Activated naive CD8-positive, alpha-beta T cell treated with anti-CD3 and anti-CD28 coated beads for 36 hours (primary cell): ENCODE measurements at regions not wholly inside any gene's neighbourhood (a gene's known extent, or its start where the extent isn't known, plus 50 kb on each side); places are given as distances from the start of the nearest gene placed in this dataset.
"Not testable (repeated sequence)": the region's sequence is repeated elsewhere in the genome, so short reads cannot be mapped to it uniquely, and the experiment has no call there.

Source experiments
- DNase-seq: peaks from one replicate; pipeline ENCODE4 v3.0.0; 2021
- H3K27ac Mint-ChIP-seq: one replicate; pipeline ENCODE4 v1.8.0; 2022; ENCODE audit warnings: mild to moderate bottlenecking, moderate library complexity, mixed read lengths
- H3K27me3 Mint-ChIP-seq: one replicate; pipeline ENCODE4 v1.8.0; 2022; ENCODE audit warnings: mild to moderate bottlenecking, mixed read lengths
- H3K36me3 Mint-ChIP-seq: one replicate; pipeline ENCODE4 v1.8.0; 2021; ENCODE audit warnings: mild to moderate bottlenecking, mixed read lengths
- H3K4me1 Mint-ChIP-seq: one replicate; pipeline ENCODE4 v1.8.0; 2021; ENCODE audit warnings: mixed read lengths
- H3K4me3 Mint-ChIP-seq: one replicate; pipeline ENCODE4 v1.8.0; 2022; ENCODE audit warnings: mild to moderate bottlenecking, moderate library complexity, mixed read lengths
- H3K9me3 Mint-ChIP-seq: one replicate; pipeline ENCODE4 v1.8.0; 2022; ENCODE audit warnings: mixed read lengths

DNA sequence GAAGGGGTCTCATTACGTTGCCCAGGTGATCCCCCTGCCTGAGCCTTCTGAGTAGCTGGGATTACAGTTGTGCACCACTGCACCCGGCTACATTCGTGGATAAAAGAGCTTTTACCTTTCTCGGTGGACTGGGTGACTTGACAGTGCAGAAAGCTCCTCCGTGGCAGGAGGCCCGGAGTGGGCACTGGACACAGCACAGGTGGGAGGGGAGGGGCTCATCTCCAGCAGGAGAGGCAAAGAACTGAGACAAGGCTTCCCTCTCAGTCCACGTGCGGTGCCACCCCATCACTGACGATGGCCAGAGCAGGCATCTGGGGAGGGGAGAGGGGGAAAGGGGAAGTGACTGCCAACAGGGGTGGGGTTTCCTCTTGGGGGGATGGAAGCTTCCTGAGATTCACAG, 118.4 kb downstream of the SHANK2 start:
- H3K4me1 Mint-ChIP-seq: no peaks in the 10 kb centered on the region
- H3K4me3 Mint-ChIP-seq: no peak overlapping the region
- H3K27me3 Mint-ChIP-seq: peaks cover 17% of the 10 kb centered on the region
- no peaks in the 10 kb centered on the region for H3K36me3 Mint-ChIP-seq
- H3K27ac Mint-ChIP-seq: no peak overlapping the region
- H3K9me3 Mint-ChIP-seq: no peaks in the 10 kb centered on the region
- no peak for DNase-seq

DNA sequence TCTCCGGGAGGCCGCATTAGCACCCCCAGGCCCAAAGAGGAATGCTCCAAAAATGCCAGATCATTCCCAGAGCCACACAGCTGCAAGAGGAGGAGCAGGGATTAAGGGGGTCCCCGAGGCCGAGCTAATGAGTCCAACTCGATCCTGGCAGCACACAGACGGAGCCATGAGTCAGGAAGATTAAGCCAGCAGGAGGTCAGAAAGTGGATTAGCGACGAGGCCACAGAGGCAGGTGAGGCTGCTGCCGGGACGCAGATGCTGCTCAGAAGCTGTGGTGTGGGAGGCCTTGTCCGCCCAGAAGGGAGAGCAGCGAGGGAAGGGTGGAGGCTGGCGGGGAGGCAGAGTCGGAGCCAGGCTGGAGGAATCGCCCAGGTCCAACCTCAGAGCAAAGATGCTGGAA, 120.5 kb downstream of the SHANK2 start:
- Mint-ChIP-seq H3K4me1 (no peaks in the 10 kb centered on the region), H3K27me3 (peaks cover 22% of the 10 kb centered on the region), H3K9me3 (no peaks in the 10 kb centered on the region), H3K4me3 (no peak overlapping the region), H3K27ac (no peak overlapping the region), H3K36me3 (no peaks in the 10 kb centered on the region)
- DNase-seq: no peak

GRCh38 chr11:71130106-71130505, 122.3 kb downstream of the SHANK2 start:
- Mint-ChIP-seq H3K9me3 (no peaks in the 10 kb centered on the region), H3K36me3 (no peaks in the 10 kb centered on the region), H3K27ac (no peak overlapping the region), H3K4me1 (no peaks in the 10 kb centered on the region), H3K4me3 (no peak overlapping the region), H3K27me3 (peaks cover 16% of the 10 kb centered on the region)
- no peak for DNase-seq

GRCh38 chr11:71129624-71130023, 122.8 kb downstream of the SHANK2 start:
- no peaks in the 10 kb centered on the region for H3K9me3 Mint-ChIP-seq
- DNase-seq: no peak
- no peak overlapping the region for H3K27ac Mint-ChIP-seq
- peaks cover 13% of the 10 kb centered on the region for H3K27me3 Mint-ChIP-seq
- no peaks in the 10 kb centered on the region for H3K4me1 Mint-ChIP-seq
- H3K4me3 Mint-ChIP-seq: no peak overlapping the region
- H3K36me3 Mint-ChIP-seq: no peaks in the 10 kb centered on the region

GRCh38 chr11:71127806-71128205, 124.6 kb downstream of the SHANK2 start:
- Mint-ChIP-seq H3K4me1 (no peaks in the 10 kb centered on the region), H3K36me3 (no peaks in the 10 kb centered on the region), H3K27me3 (peaks cover 12% of the 10 kb centered on the region), H3K9me3 (no peaks in the 10 kb centered on the region), H3K4me3 (no peak overlapping the region), H3K27ac (no peak overlapping the region)
- DNase-seq: no peak

GRCh38 chr11:71126401-71126800, 126.0 kb downstream of the SHANK2 start:
- not testable (repeated sequence) for H3K4me1 Mint-ChIP-seq, H3K9me3 Mint-ChIP-seq, H3K36me3 Mint-ChIP-seq, DNase-seq, H3K27ac Mint-ChIP-seq, H3K4me3 Mint-ChIP-seq
- peaks cover 12% of the 10 kb centered on the region for H3K27me3 Mint-ChIP-seq

- H3K4me1 Mint-ChIP-seq: no peaks in the 10 kb centered on the region
- peaks cover 6% of the 10 kb centered on the region for H3K27me3 Mint-ChIP-seq
These were observed 127.2 kb downstream of the SHANK2 start for GRCh38 chr11:71125150-71125549.

DNA sequence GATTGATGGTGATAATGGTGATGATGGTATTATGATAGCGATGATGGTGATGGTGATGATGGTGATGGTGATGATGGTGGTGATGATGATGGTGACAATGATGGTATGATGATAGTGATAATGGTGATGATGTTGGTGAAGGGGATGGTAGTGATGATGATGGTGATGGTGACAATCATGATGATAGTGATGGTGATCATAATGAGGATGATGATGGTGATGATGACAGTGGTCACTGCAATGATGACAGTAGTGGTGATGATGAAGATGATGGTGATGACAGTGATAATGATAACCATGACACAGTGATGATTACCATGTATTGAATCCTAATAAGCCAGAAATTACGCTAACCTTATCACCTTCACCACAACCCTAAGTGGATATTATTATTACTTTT, 128.2 kb downstream of the SHANK2 start:
- H3K27ac Mint-ChIP-seq: no peak overlapping the region
- no peak overlapping the region for H3K4me3 Mint-ChIP-seq
- H3K9me3 Mint-ChIP-seq: no peaks in the 10 kb centered on the region
- DNase-seq: no peak
- no peaks in the 10 kb centered on the region for H3K36me3 Mint-ChIP-seq
- peaks cover 5% of the 10 kb centered on the region for H3K27me3 Mint-ChIP-seq
- no peaks in the 10 kb centered on the region for H3K4me1 Mint-ChIP-seq

More at GRCh38 chr11:71125150-71125549, 127.2 kb downstream of the SHANK2 start:
- Mint-ChIP-seq H3K9me3 (no peaks in the 10 kb centered on the region), H3K27ac (no peak overlapping the region), H3K36me3 (no peaks in the 10 kb centered on the region), H3K4me3 (no peak overlapping the region)
- DNase-seq: no peak

DNA sequence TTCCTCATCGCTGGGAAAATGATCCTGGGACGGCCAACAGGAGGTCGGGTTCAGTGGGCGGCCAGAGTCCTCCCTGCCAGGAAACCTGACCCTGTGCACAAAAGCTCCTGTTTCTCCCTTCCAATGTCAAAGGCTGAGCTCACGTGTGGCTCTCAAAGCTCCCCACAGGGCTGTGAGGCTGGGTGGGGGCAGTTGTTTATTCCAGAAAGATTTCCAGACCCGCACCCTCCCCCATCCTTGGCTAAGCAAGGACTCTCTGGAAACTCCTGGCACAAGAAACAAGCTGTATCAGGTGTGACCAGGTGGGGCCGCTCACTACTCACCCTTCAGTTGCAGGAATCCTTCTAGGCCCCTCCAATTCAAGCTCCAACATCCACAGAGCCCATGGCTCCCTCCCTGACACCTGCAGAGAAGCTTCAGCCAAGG, 131.9 kb downstream of the SHANK2 start:
- H3K27ac Mint-ChIP-seq: no peak overlapping the region
- no peaks in the 10 kb centered on the region for H3K36me3 Mint-ChIP-seq
- no peak overlapping the region for H3K4me3 Mint-ChIP-seq
- no peak for DNase-seq
- no peaks in the 10 kb centered on the region for H3K4me1 Mint-ChIP-seq
- no peaks in the 10 kb centered on the region for H3K9me3 Mint-ChIP-seq
- H3K27me3 Mint-ChIP-seq: no peaks in the 10 kb centered on the region

- H3K27ac Mint-ChIP-seq: no peak overlapping the region
- DNase-seq: no peak
- H3K4me1 Mint-ChIP-seq: no peaks in the 10 kb centered on the region
- no peak overlapping the region for H3K4me3 Mint-ChIP-seq
- H3K27me3 Mint-ChIP-seq: no peaks in the 10 kb centered on the region
- no peaks in the 10 kb centered on the region for H3K36me3 Mint-ChIP-seq
- no peaks in the 10 kb centered on the region for H3K9me3 Mint-ChIP-seq
These were observed 132.6 kb downstream of the SHANK2 start for GRCh38 chr11:71119656-71120269.

DNA sequence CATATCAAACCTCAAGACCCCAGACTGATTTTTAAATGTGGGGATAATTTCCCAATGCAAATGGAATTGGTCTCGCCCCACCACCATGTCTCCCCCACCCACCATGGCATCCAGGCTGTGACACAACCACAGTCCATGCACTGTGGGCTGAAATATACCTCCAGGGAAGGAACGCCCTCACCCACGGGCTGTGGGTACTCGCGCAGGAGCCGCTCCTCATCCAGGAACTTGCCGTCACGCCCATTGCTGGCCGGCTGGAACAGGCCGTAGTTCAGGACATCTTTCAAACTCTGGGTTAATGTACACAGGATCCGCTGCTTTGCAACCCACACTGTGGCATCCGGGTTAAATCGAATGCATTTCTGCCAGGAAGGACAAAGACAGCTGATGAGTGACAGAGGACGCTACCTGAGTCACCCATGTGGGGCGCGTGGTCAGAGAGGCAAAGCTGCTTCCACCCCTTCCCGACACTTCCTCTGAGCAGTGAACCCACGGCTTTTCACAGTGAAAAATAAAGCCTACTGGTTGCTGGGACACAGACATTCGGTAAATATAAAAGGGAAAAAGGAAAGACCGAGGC, 133.6 kb downstream of the SHANK2 start:
- no peak overlapping the region for H3K4me3 Mint-ChIP-seq
- H3K36me3 Mint-ChIP-seq: no peaks in the 10 kb centered on the region
- H3K27ac Mint-ChIP-seq: no peak overlapping the region
- no peak for DNase-seq
- no peaks in the 10 kb centered on the region for H3K9me3 Mint-ChIP-seq
- H3K27me3 Mint-ChIP-seq: no peaks in the 10 kb centered on the region
- no peaks in the 10 kb centered on the region for H3K4me1 Mint-ChIP-seq

- Mint-ChIP-seq H3K27ac (no peak overlapping the region), H3K4me3 (no peak overlapping the region), H3K36me3 (no peaks in the 10 kb centered on the region), H3K4me1 (no peaks in the 10 kb centered on the region), H3K27me3 (peaks cover 6% of the 10 kb centered on the region), H3K9me3 (no peaks in the 10 kb centered on the region)
- no peak for DNase-seq
These were observed 135.1 kb downstream of the SHANK2 start for GRCh38 chr11:71117311-71117710.

DNA sequence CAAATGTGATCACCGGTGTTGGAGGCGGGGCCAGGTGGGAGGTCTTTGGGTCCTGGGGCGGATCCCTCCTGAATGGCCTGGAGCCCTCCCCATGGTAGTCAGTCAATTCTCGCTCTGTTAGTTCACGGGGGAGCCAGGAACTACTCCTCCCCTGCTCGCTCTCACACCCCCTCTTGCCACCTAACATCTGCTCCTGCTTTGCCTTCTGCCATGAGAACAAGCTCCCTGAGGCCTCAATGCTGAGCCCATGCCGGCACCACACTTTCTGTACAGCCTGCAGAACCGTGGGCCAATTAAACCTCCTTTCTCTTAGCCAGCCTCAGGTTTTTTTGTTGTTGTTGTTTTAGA, 135.7 kb downstream of the SHANK2 start:
- Mint-ChIP-seq H3K36me3 (no peaks in the 10 kb centered on the region), H3K27me3 (peaks cover 10% of the 10 kb centered on the region), H3K4me3 (no peak overlapping the region), H3K9me3 (no peaks in the 10 kb centered on the region), H3K4me1 (no peaks in the 10 kb centered on the region), H3K27ac (no peak overlapping the region)
- no peak for DNase-seq

GRCh38 chr11:71115770-71116692, 136.3 kb downstream of the SHANK2 start:
- Mint-ChIP-seq H3K9me3 (no peaks in the 10 kb centered on the region), H3K27me3 (peaks cover 10% of the 10 kb centered on the region), H3K36me3 (no peaks in the 10 kb centered on the region), H3K27ac (no peak overlapping the region), H3K4me1 (no peaks in the 10 kb centered on the region), H3K4me3 (no peak overlapping the region)
- DNase-seq: no peak

- no peak for DNase-seq
- Mint-ChIP-seq H3K4me3 (no peak overlapping the region), H3K4me1 (no peaks in the 10 kb centered on the region)
These were observed 138.1 kb downstream of the SHANK2 start for GRCh38 chr11:71114124-71114851.

More at GRCh38 chr11:71114124-71114851, 138.1 kb downstream of the SHANK2 start:
- no peak overlapping the region for H3K27ac Mint-ChIP-seq
- H3K9me3 Mint-ChIP-seq: no peaks in the 10 kb centered on the region
- peaks cover 10% of the 10 kb centered on the region for H3K27me3 Mint-ChIP-seq
- no peaks in the 10 kb centered on the region for H3K36me3 Mint-ChIP-seq
